Progenitor cell of endocrine pancreas (in vitro differentiated cells): ENCODE measurements at regions not wholly inside any gene's neighbourhood (a gene's known extent, or its start where the extent isn't known, plus 50 kb on each side); places are given as distances from the start of the nearest gene placed in this dataset.
"Not testable (repeated sequence)": the region's sequence is repeated elsewhere in the genome, so short reads cannot be mapped to it uniquely, and the experiment has no call there.

Experiments
- DNase-seq: peaks from one replicate; pipeline ENCODE4 v3.0.0; 2021; ENCODE audit warnings: low spot score; ENCODE audit not compliant: unreplicated experiment
- H3K27ac Mint-ChIP-seq: 2 replicates; pipeline ENCODE4 v1.8.0; 2021; ENCODE audit warnings: mild to moderate bottlenecking, moderate library complexity, mixed read lengths
- H3K27me3 Mint-ChIP-seq: 2 replicates; pipeline ENCODE4 v1.8.0; 2021; ENCODE audit warnings: mixed read lengths
- H3K36me3 Mint-ChIP-seq: 2 replicates; pipeline ENCODE4 v1.8.0; 2022; ENCODE audit warnings: mixed read lengths; ENCODE audit not compliant: insufficient read depth
- H3K4me1 Mint-ChIP-seq: 2 replicates; pipeline ENCODE4 v1.8.0; 2021; ENCODE audit warnings: low read depth, mixed read lengths
- H3K4me3 Mint-ChIP-seq: 2 replicates; pipeline ENCODE4 v1.8.0; 2021; ENCODE audit warnings: low read depth, mild to moderate bottlenecking, moderate library complexity, mixed read lengths
- H3K9me3 Mint-ChIP-seq: 2 replicates; pipeline ENCODE4 v1.8.0; 2021; ENCODE audit warnings: low read depth, mixed read lengths
- CTCF ChIP-seq: fragments of 200-600 bp; sonication (generic); IDR thresholded peaks from one replicate; pipeline ENCODE4 v1.5.0; 2021; ENCODE audit warnings: antibody characterized with exemption, mild to moderate bottlenecking; ENCODE audit not compliant: unreplicated experiment

- no peaks in the 10 kb centered on the region for H3K27me3 Mint-ChIP-seq
- H3K4me3 Mint-ChIP-seq = no peak overlapping the region
- no peak overlapping the region for H3K27ac Mint-ChIP-seq
- H3K9me3 Mint-ChIP-seq = no peaks in the 10 kb centered on the region
- no peaks in the 10 kb centered on the region for H3K4me1 Mint-ChIP-seq
- H3K36me3 Mint-ChIP-seq = no peaks in the 10 kb centered on the region
- no peak for DNase-seq
- TF ChIP-seq CTCF = no peak
Observed at GRCh38 chr11:88061111-88061510, 114.1 kb downstream of the RAB38 start.

- H3K4me1 Mint-ChIP-seq = no peaks in the 10 kb centered on the region
- no peaks in the 10 kb centered on the region for H3K9me3 Mint-ChIP-seq
- H3K27ac Mint-ChIP-seq = no peak overlapping the region
- no peak for TF ChIP-seq CTCF
- no peak overlapping the region for H3K4me3 Mint-ChIP-seq
- no peaks in the 10 kb centered on the region for H3K27me3 Mint-ChIP-seq
- no peaks in the 10 kb centered on the region for H3K36me3 Mint-ChIP-seq
- no peak for DNase-seq
Observed at GRCh38 chr11:88059326-88059725, 115.9 kb downstream of the RAB38 start.

- Mint-ChIP-seq H3K4me1 (no peaks in the 10 kb centered on the region), H3K4me3 (no peak overlapping the region), H3K36me3 (no peaks in the 10 kb centered on the region), H3K27me3 (no peaks in the 10 kb centered on the region), H3K9me3 (no peaks in the 10 kb centered on the region), H3K27ac (no peak overlapping the region)
- no peak for TF ChIP-seq CTCF
- DNase-seq = no peak
Observed at GRCh38 chr11:88051396-88051795, 123.8 kb downstream of the RAB38 start.

- Mint-ChIP-seq H3K36me3 (no peaks in the 10 kb centered on the region), H3K27ac (no peak overlapping the region)
Observed at GRCh38 chr11:88050247-88050646, 125.0 kb downstream of the RAB38 start.

GRCh38 chr11:88045288-88045687 lies 130.0 kb downstream of the RAB38 start:
- H3K27ac Mint-ChIP-seq, H3K4me1 Mint-ChIP-seq, H3K4me3 Mint-ChIP-seq, H3K36me3 Mint-ChIP-seq, H3K9me3 Mint-ChIP-seq, DNase-seq: not testable (repeated sequence)
- peaks cover 24% of the 10 kb centered on the region for H3K27me3 Mint-ChIP-seq

More at GRCh38 chr11:88050247-88050646, 125.0 kb downstream of the RAB38 start:
- H3K27me3 Mint-ChIP-seq = no peaks in the 10 kb centered on the region
- H3K9me3 Mint-ChIP-seq = no peaks in the 10 kb centered on the region
- TF ChIP-seq CTCF = no peak
- no peak for DNase-seq
- no peak overlapping the region for H3K4me3 Mint-ChIP-seq
- H3K4me1 Mint-ChIP-seq = no peaks in the 10 kb centered on the region

- not testable (repeated sequence) for H3K27ac Mint-ChIP-seq, H3K9me3 Mint-ChIP-seq, H3K4me3 Mint-ChIP-seq, H3K4me1 Mint-ChIP-seq, DNase-seq, H3K36me3 Mint-ChIP-seq
- peaks cover 24% of the 10 kb centered on the region for H3K27me3 Mint-ChIP-seq
Observed at GRCh38 chr11:88044658-88045057, 130.6 kb downstream of the RAB38 start.
